NCI-H1092 treated with DMSO at 0.1 percent for 48 hours (cell line): ENCODE measurements at regions not wholly inside any gene's neighbourhood (a gene's known extent, or its start where the extent isn't known, plus 50 kb on each side); places are given as distances from the start of the nearest gene placed in this dataset.

Experiments
- DNase-seq: peaks from one replicate; lab custom pipeline; 2025; lab: John Stamatoyannopoulos, UW

DNA sequence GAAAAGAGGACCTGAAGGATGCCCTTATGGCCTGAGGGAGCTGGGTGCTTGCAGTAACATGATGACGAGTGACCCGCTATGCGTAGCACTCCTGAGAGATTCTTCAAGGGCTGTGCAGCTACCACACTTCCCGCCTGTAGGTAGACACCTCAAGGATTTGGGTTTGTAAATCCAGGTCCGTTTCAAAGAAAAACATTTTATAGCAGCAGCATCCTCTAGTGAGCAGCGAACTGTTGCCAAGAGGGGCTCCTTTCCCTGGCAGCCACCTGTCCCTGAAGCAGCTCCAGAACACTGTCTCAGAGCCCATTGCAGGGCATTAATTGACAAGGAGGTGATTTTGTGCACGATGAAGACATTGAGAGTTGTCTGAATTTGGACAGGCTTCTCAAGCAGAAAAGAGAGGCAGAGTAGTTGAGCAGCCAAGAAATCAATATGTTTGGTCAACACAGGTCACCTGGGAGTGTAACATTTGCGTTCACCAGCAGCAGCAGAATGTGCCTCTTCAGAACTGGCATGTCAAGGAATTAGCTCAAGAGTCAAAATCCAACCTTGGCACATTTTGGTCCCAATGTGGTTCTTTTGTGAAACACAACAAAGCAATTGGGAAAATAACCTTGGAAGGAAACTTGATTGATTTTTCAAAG lies 209.8 kb upstream of the MTNR1B start:
- DNase-seq = no peak

DNA sequence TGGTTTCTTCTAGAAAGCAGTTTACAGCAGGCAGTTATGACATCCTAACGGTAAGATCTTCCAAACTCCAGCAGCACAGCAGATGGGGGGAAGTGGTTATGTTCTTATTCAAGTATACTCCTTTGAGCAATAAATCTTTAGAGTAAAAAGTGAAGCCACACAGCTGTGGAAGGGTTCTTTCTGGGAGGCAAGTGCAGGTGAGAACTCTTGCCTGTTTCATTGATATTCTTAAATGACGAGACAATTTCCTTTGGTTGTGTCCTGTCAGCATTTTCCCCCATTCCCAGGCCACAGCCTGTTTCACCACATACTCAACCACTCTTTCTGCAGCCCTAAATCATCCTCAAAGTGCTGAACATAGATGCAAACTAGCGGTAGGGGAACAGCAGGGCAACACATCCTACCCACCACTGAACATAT lies 207.3 kb upstream of the MTNR1B start:
- DNase-seq = no peak

- DNase-seq = no peak
These were observed 206.1 kb upstream of the MTNR1B start for GRCh38 chr11:92763336-92763735.

GRCh38 chr11:92764128-92764527 lies 205.3 kb upstream of the MTNR1B start:
- no peak for DNase-seq

DNA sequence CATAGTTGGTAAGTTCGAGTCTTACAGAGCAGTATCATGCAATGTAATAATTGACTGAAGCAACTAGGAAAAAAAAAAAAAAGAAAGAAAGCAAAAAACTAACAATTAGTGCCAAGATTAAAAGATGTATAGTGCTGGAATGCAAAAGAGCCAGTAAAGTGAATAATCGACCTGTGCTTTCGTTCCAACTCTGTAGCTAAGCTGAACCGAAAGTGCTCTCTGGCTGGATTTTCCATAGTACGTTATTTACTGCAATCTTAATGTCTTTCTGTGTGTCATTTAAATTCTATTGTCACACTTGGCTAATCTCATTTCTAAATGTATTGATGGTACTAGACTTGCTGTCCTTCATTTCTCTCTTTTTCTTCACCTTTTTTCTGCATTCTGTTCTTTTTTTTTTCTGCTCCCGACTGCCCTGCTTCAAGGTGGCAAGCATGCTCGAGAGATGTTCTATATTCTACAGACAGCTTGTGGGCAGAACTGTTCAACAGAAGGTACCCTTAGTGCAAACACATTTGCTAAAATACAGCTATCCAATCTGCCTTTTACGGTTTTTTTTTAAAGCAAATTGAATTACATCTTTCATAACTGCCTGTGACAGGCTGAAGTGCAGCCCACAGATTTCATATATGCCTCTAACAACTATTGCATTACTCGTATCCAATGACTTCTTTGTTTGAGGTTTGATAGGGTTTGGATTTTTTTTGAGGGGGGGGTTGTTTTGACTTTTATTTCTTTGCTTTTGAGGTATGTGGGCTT lies 204.2 kb upstream of the MTNR1B start:
- DNase-seq = no peak

DNA sequence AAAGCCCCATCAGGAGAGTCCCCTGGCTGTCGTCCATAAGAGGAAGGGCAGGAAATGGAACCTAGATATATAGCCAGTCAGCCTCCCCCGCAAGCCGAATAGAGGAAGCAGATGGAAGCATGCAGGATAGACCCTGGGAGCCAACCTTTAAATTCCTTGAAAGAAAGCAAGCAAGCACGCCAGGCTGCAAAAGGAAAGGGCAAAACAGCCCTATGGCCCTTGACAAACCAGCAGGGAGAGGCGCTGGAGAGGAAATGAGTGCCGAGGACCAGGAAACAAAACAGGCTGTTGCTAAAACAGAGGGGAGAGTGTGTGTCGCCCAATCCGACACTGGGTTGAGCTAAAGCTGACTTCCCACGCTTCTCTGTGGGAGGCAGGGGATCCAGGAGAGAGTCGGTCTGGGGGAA lies 203.5 kb upstream of the MTNR1B start:
- DNase-seq = peak; percentile 46

GRCh38 chr11:92766698-92767097 lies 202.8 kb upstream of the MTNR1B start:
- no peak for DNase-seq

GRCh38 chr11:92767416-92767815 lies 202.0 kb upstream of the MTNR1B start:
- no peak for DNase-seq

- DNase-seq = no peak
These were observed 201.2 kb upstream of the MTNR1B start for GRCh38 chr11:92768121-92768840.

GRCh38 chr11:92769112-92769511 lies 200.3 kb upstream of the MTNR1B start:
- no peak for DNase-seq

- DNase-seq = no peak
These were observed 199.0 kb upstream of the MTNR1B start for GRCh38 chr11:92770419-92770818.

- no peak for DNase-seq
These were observed 198.5 kb upstream of the MTNR1B start for GRCh38 chr11:92770981-92771380.

DNA sequence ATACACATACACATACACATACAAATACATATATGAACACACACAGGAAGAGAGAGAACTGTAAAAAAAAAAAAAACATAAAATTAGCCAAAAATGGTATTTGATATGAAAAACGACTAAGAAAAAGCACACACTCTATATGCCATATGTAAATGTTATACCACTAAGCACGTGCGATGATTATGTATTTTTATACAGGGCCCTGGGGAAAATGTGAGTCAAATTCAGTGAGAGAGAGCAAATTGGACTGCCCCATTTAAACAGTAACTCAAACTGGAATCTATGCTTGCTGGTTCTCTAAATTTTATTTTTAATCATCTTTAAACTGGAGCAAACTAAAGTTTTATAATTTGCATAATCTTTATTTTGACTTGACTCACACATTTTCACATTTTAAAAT lies 197.8 kb upstream of the MTNR1B start:
- DNase-seq = no peak

- no peak for DNase-seq
These were observed 194.3 kb upstream of the MTNR1B start for GRCh38 chr11:92775003-92775676.

GRCh38 chr11:92776676-92777075 lies 192.8 kb upstream of the MTNR1B start:
- DNase-seq = no peak

DNA sequence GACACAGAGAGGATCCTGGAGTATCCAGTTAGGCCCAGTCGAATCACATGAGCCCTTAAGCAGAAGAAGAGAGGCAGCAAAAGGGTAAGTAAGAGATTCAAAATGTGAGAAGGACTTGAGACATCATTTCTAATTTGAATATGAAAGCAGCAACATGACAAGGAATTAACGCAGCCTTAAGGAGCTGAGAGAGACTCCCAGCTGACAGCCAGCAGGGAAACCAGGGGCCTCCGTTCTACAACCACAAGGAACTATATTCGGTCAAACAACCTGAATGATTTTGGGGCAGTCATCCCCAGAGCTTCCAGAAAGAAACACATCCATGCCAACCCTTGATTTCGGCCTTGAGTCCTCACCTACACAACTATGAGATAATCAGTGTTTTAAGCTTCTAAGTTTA lies 189.7 kb upstream of the MTNR1B start:
- no peak for DNase-seq

DNA sequence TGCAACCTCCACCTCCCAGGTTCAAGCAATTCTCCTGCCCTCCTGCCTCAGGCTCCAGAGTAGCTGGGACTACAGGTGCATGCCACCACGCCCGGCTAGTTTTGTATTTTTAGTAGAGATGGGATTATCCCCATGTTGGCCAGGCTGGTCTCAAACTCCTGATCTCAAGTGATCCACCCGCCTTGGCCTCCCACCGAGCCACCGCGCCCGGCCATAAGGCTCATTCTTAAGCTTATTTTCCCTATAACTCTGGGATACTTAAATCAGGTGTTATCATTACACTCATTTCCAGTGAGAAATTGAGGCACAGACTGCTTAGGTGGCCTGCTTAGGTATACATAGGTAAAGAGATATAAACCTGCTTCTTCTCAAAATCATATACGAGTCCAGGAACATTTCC lies 188.3 kb upstream of the MTNR1B start:
- no peak for DNase-seq

DNA sequence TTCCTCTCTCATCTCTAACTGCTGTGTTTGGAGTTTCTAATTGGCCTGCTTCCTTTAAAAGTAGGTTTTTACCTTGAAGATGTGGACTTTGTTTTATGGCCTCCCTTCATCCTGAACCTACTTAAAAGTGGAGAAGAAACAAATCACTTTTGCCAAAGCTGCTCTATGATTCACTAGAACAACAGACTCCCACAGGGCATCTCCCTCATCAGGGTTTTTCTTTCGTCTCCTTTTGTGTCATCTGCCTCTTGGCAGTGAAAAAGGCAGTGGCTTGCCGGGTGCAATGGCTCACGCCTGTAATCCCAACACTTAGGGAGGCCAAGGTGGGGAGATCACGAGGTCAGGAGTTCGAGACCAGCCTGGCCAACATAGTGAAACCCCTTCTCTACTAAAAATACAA lies 186.6 kb upstream of the MTNR1B start:
- DNase-seq = no peak

DNA sequence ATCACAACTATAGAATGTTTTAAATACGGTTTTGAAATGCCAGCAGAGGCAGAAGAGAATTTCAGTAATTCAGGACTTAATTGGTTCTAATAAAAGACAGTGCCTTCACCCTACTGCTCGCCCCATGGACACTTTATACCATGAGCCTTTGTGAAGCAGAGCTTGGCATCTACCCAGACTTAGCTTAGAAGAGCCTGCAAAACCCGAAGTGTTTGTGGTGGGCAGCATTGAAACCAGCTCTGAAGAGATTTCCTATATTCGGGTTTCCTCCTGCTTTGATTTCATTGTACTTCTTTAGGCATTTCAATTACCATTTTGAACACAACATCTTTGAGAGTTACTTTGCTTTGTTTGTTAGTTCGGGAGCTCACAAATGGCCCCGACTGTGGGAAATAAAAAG lies 185.1 kb upstream of the MTNR1B start:
- DNase-seq = no peak

GRCh38 chr11:92787638-92788037 lies 181.8 kb upstream of the MTNR1B start:
- no peak for DNase-seq

DNA sequence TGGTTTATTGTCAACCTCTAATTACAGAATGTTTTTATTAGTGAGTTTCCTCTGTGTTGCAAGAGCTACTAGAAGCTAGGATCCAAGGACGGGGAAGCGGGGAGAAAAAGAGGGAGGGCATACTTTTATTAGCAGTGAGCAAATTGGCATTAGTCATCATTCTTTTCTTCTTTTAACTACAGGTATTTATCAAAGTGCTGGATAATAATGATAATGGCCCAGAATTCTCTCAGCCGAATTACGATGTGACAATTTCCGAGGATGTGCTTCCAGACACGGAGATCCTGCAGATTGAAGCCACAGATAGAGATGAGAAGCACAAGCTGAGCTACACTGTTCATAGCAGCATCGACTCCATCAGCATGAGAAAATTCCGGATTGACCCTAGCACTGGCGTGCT lies 179.7 kb upstream of the MTNR1B start:
- no peak for DNase-seq

GRCh38 chr11:92790366-92790765 lies 179.1 kb upstream of the MTNR1B start:
- no peak for DNase-seq
